ENCODE measurements at regions not wholly inside any gene's neighbourhood (a gene's known extent, or its start where the extent isn't known, plus 50 kb on each side); places are given as distances from the start of the nearest gene placed in this dataset.

DNA sequence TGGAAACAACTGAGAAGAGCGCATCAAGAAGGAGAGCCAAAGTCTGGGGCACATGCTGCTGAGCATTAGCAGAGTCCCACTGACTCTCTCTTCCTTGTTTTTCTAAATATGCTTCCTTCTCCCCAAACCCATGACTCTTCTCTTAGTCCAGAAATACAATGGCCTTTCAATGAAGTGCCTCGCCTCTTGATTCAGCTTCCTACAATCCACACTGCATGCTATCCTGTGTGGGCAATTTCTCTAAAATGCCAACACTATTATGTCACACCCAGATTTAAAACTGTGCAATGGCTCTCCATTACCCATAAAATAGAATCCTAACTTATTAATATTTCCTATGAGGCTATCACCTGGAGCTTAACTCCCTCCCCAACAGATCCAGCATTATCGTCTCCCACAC, 198.6 kb downstream of the RPAP3 start:
- TF ChIP-seq HDAC1 (CRISPR knock-in tag; IDR thresholded peaks at IDR 0.05) (no peak), MTA1 (CRISPR knock-in tag; IDR thresholded peaks at IDR 0.05; ENCODE audit: borderline replicate concordance) (no peak), NFATC3 (CRISPR knock-in tag; IDR thresholded peaks at IDR 0.05) (no peak), SETDB1 (CRISPR knock-in tag; IDR thresholded peaks at IDR 0.05; ENCODE audit: borderline replicate concordance) (no peak), ZNF616 (CRISPR knock-in tag; IDR thresholded peaks at IDR 0.05; ENCODE audit: low read depth) (no peak), POLR2AphosphoS2 (IDR thresholded peaks at IDR 0.05; ENCODE audit: low read depth, low read length) (no peak)
- TF ChIP-seq, protein P1, sequence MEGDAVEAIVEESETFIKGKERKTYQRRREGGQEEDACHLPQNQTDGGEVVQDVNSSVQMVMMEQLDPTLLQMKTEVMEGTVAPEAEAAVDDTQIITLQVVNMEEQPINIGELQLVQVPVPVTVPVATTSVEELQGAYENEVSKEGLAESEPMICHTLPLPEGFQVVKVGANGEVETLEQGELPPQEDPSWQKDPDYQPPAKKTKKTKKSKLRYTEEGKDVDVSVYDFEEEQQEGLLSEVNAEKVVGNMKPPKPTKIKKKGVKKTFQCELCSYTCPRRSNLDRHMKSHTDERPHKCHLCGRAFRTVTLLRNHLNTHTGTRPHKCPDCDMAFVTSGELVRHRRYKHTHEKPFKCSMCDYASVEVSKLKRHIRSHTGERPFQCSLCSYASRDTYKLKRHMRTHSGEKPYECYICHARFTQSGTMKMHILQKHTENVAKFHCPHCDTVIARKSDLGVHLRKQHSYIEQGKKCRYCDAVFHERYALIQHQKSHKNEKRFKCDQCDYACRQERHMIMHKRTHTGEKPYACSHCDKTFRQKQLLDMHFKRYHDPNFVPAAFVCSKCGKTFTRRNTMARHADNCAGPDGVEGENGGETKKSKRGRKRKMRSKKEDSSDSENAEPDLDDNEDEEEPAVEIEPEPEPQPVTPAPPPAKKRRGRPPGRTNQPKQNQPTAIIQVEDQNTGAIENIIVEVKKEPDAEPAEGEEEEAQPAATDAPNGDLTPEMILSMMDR (CRISPR knock-in tag; IDR thresholded peaks at IDR 0.05): no peak
- TF ChIP-seq, protein P2, sequence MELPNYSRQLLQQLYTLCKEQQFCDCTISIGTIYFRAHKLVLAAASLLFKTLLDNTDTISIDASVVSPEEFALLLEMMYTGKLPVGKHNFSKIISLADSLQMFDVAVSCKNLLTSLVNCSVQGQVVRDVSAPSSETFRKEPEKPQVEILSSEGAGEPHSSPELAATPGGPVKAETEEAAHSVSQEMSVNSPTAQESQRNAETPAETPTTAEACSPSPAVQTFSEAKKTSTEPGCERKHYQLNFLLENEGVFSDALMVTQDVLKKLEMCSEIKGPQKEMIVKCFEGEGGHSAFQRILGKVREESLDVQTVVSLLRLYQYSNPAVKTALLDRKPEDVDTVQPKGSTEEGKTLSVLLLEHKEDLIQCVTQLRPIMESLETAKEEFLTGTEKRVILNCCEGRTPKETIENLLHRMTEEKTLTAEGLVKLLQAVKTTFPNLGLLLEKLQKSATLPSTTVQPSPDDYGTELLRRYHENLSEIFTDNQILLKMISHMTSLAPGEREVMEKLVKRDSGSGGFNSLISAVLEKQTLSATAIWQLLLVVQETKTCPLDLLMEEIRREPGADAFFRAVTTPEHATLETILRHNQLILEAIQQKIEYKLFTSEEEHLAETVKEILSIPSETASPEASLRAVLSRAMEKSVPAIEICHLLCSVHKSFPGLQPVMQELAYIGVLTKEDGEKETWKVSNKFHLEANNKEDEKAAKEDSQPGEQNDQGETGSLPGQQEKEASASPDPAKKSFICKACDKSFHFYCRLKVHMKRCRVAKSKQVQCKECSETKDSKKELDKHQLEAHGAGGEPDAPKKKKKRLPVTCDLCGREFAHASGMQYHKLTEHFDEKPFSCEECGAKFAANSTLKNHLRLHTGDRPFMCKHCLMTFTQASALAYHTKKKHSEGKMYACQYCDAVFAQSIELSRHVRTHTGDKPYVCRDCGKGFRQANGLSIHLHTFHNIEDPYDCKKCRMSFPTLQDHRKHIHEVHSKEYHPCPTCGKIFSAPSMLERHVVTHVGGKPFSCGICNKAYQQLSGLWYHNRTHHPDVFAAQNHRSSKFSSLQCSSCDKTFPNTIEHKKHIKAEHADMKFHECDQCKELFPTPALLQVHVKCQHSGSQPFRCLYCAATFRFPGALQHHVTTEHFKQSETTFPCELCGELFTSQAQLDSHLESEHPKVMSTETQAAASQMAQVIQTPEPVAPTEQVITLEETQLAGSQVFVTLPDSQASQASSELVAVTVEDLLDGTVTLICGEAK (IDR thresholded peaks at IDR 0.05): no peak
- TF ChIP-seq, protein P2 (CRISPR knock-in tag; IDR thresholded peaks at IDR 0.05): no peak
- TF ChIP-seq, protein P3, sequence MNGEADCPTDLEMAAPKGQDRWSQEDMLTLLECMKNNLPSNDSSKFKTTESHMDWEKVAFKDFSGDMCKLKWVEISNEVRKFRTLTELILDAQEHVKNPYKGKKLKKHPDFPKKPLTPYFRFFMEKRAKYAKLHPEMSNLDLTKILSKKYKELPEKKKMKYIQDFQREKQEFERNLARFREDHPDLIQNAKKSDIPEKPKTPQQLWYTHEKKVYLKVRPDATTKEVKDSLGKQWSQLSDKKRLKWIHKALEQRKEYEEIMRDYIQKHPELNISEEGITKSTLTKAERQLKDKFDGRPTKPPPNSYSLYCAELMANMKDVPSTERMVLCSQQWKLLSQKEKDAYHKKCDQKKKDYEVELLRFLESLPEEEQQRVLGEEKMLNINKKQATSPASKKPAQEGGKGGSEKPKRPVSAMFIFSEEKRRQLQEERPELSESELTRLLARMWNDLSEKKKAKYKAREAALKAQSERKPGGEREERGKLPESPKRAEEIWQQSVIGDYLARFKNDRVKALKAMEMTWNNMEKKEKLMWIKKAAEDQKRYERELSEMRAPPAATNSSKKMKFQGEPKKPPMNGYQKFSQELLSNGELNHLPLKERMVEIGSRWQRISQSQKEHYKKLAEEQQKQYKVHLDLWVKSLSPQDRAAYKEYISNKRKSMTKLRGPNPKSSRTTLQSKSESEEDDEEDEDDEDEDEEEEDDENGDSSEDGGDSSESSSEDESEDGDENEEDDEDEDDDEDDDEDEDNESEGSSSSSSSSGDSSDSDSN (CRISPR knock-in tag; IDR thresholded peaks at IDR 0.05): no peak

Measured in HepG2 (cell line).